PC-9 (cell line): ENCODE measurements at regions not wholly inside any gene's neighbourhood (a gene's known extent, or its start where the extent isn't known, plus 50 kb on each side); places are given as distances from the start of the nearest gene placed in this dataset.

Experiments
- BruUV-seq: library from RNA; stranded (reverse); fragments of 400-500 nt; replicated peaks from 2 replicates; lab custom pipeline; 2021; lab: Mats Ljungman, UMichigan
- CTCF ChIA-PET: fragments of 300-600 bp; sonication (Branson Sonifier 250); formaldehyde crosslinking; loops from one replicate; lab custom pipeline; 2022; ENCODE audit warnings: antibody characterized with exemption; lab: Charles Lee
- POLR2A ChIA-PET: fragments of 300-600 bp; sonication (Branson Sonifier 250); formaldehyde crosslinking; loops from one replicate; lab custom pipeline; 2022; ENCODE audit warnings: antibody characterized with exemption; ENCODE audit not compliant: unreplicated experiment; lab: Charles Lee
- DNase-seq, 2 experiments: peaks; one replicate each; pipeline versions ENCODE4 v3.0.0 to v3.0.0-alpha.2; 2015 to 2022; ENCODE audit warnings: mixed read lengths in 1 of 2
- H2AFZ ChIP-seq: fragments of 200-600 bp; sonication (generic); 2 replicates; pipeline ENCODE4 v1.8.1; 2017; ENCODE audit warnings: antibody characterized with exemption
- H3F3A ChIP-seq: fragments of 200-600 bp; sonication (generic); 2 replicates; pipeline ENCODE4 v1.8.1; 2017; ENCODE audit warnings: antibody characterized with exemption, mild to moderate bottlenecking, low read depth; ENCODE audit not compliant: insufficient read depth
- H3K27ac ChIP-seq: fragments of 200-600 bp; sonication (generic); 2 replicates; pipeline ENCODE4 v1.6.1; 2016; ENCODE audit warnings: mixed run types
- H3K27me3 ChIP-seq: fragments of 200-600 bp; sonication (generic); 2 replicates; pipeline ENCODE4 v1.6.1; 2016; ENCODE audit warnings: low read depth, mixed run types; ENCODE audit not compliant: insufficient read depth
- H3K36me3 ChIP-seq: fragments of 200-600 bp; sonication (generic); 2 replicates; pipeline ENCODE4 v1.6.1; 2016; ENCODE audit warnings: low read depth, mixed run types
- H3K4me1 ChIP-seq: fragments of 200-600 bp; sonication (generic); replicated peaks from 2 replicates; pipeline ENCODE4 v1.6.1; 2016; ENCODE audit warnings: mixed run types; ENCODE audit not compliant: insufficient read depth
- H3K4me2 ChIP-seq: fragments of 200-600 bp; sonication (generic); 2 replicates; pipeline ENCODE4 v1.6.1; 2017; ENCODE audit warnings: mixed run types
- H3K4me3 ChIP-seq: fragments of 200-600 bp; sonication (generic); 2 replicates; pipeline ENCODE4 v1.6.1; 2016; ENCODE audit warnings: mixed run types
- H3K79me2 ChIP-seq: fragments of 200-600 bp; sonication (generic); 2 replicates; pipeline ENCODE4 v1.6.1; 2017; ENCODE audit warnings: low read depth, mixed run types
- H3K9me2 ChIP-seq: fragments of 200-600 bp; sonication (generic); 2 replicates; pipeline ENCODE4 v1.8.1; 2017; ENCODE audit warnings: mild to moderate bottlenecking; ENCODE audit not compliant: insufficient read depth
- H3K9me3 ChIP-seq: fragments of 200-600 bp; sonication (generic); 2 replicates; pipeline ENCODE4 v1.8.1; 2016; ENCODE audit warnings: low read depth; ENCODE audit not compliant: insufficient read depth
- H4K20me1 ChIP-seq: fragments of 200-600 bp; sonication (generic); 2 replicates; pipeline ENCODE4 v1.8.1; 2017; ENCODE audit not compliant: insufficient read depth
- CTCF ChIP-seq: fragments of 200-600 bp; sonication (generic); conservative IDR thresholded peaks from 2 replicates; pipeline ENCODE4 v1.6.1; 2017; ENCODE audit warnings: mixed run types, antibody characterized with exemption, mild to moderate bottlenecking, moderate library complexity
- EZH2 ChIP-seq: fragments of 200-600 bp; sonication (generic); IDR thresholded peaks from 2 replicates; pipeline ENCODE4 v1.8.0; 2017; ENCODE audit warnings: antibody characterized with exemption, low read depth
- intact Hi-C: fragments of 100-400 bp; cut with micrococcal nuclease; formaldehyde crosslinking; loops from one replicate; pipeline ENCODE4 v1.10.0; 2022; ENCODE audit not compliant: unreplicated experiment

GRCh38 chr13:78004821-78005220 lies 86.2 kb upstream of the EDNRB start:
- Histone ChIP-seq H3K4me2 (no peak overlapping the region), H3K9me2 (no peaks in the 10 kb centered on the region), H3K27me3 (no peaks in the 10 kb centered on the region), H2AFZ (no peak overlapping the region), H3F3A (no peaks in the 10 kb centered on the region), H3K36me3 (no peaks in the 10 kb centered on the region), H3K79me2 (no peaks in the 10 kb centered on the region), H3K4me3 (no peak overlapping the region), H3K27ac (no peak overlapping the region), H3K4me1 (no peaks in the 10 kb centered on the region), H3K9me3 (no peaks in the 10 kb centered on the region), H4K20me1 (no peaks in the 10 kb centered on the region)
- no peak for TF ChIP-seq EZH2
- TF ChIP-seq CTCF: no peak
- DNase-seq: no peak
- POLR2A ChIA-PET: no interaction called here
- no TSS peak for BruUV-seq
- intact Hi-C loops: no loop called here
- CTCF ChIA-PET: no interaction called here

- Histone ChIP-seq H3K36me3 (no peaks in the 10 kb centered on the region), H3K27me3 (no peaks in the 10 kb centered on the region), H3K9me3 (no peaks in the 10 kb centered on the region), H3K79me2 (no peaks in the 10 kb centered on the region), H2AFZ (no peak overlapping the region), H3K4me1 (no peaks in the 10 kb centered on the region), H4K20me1 (no peaks in the 10 kb centered on the region), H3K4me3 (no peak overlapping the region), H3K4me2 (no peak overlapping the region), H3K9me2 (no peaks in the 10 kb centered on the region), H3K27ac (no peak overlapping the region), H3F3A (no peaks in the 10 kb centered on the region)
- no peak for DNase-seq
- intact Hi-C loops: no loop called here
- TF ChIP-seq CTCF: no peak
- no peak for TF ChIP-seq EZH2
- no TSS peak for BruUV-seq
- POLR2A ChIA-PET: no interaction called here
- CTCF ChIA-PET: no interaction called here
Observed at GRCh38 chr13:77999746-78000145, 81.1 kb upstream of the EDNRB start.

GRCh38 chr13:77994166-77994565 lies 75.5 kb upstream of the EDNRB start:
- ChIA-PET POLR2A (no interaction called here), CTCF (no interaction called here)
- Histone ChIP-seq H3K9me3 (no peaks in the 10 kb centered on the region), H3F3A (no peaks in the 10 kb centered on the region), H4K20me1 (no peaks in the 10 kb centered on the region), H3K27me3 (no peaks in the 10 kb centered on the region), H3K4me2 (no peak overlapping the region), H2AFZ (no peak overlapping the region), H3K27ac (no peak overlapping the region), H3K4me3 (no peak overlapping the region), H3K36me3 (no peaks in the 10 kb centered on the region), H3K79me2 (no peaks in the 10 kb centered on the region), H3K4me1 (no peaks in the 10 kb centered on the region), H3K9me2 (no peaks in the 10 kb centered on the region)
- DNase-seq: no peak
- no peak for TF ChIP-seq EZH2
- intact Hi-C loops: no loop called here
- no TSS peak for BruUV-seq

GRCh38 chr13:77991003-77991402 lies 72.4 kb upstream of the EDNRB start:
- H3K4me1 ChIP-seq: no peaks in the 10 kb centered on the region
- H3K9me2 ChIP-seq: no peaks in the 10 kb centered on the region
- intact Hi-C loops: no loop called here
- BruUV-seq: no TSS peak
- TF ChIP-seq CTCF (no peak), EZH2 (no peak)
- H3K27ac ChIP-seq: no peak overlapping the region
- H3F3A ChIP-seq: no peaks in the 10 kb centered on the region
- no peak overlapping the region for H3K4me3 ChIP-seq
- H3K79me2 ChIP-seq: no peaks in the 10 kb centered on the region
- ChIA-PET CTCF (no interaction called here), POLR2A (no interaction called here)
- no peaks in the 10 kb centered on the region for H4K20me1 ChIP-seq
- no peaks in the 10 kb centered on the region for H3K27me3 ChIP-seq
- DNase-seq: no peak
- no peaks in the 10 kb centered on the region for H3K36me3 ChIP-seq
- no peaks in the 10 kb centered on the region for H3K9me3 ChIP-seq
- H2AFZ ChIP-seq: no peak overlapping the region
- H3K4me2 ChIP-seq: no peak overlapping the region
